ENCODE measurements at regions not wholly inside any gene's neighbourhood (a gene's known extent, or its start where the extent isn't known, plus 50 kb on each side); places are given as distances from the start of the nearest gene placed in this dataset.

- no peak for TF ChIP-seq CTCF (conservative IDR thresholded peaks at IDR 0.05 in 1 of 2, IDR thresholded peaks at IDR 0.05 in 1 of 2; ENCODE audit: low read depth in 1 of 2, low read length in 2 of 2)
- no peak for TF ChIP-seq EZH2 (IDR thresholded peaks at IDR 0.05; ENCODE audit: low read length, missing control alignments)
Measured at GRCh38 chr4:31146366-31146765, 426.2 kb downstream of the PCDH7 start.

Data from fibroblast of lung (primary cell).